ENCODE measurements at regions not wholly inside any gene's neighbourhood (a gene's known extent, or its start where the extent isn't known, plus 50 kb on each side); places are given as distances from the start of the nearest gene placed in this dataset.

GRCh38 chr3:10716964-10717363, 99.1 kb upstream of the SLC6A11 start:
- Histone ChIP-seq H3K4me3 (ENCODE audit: low read depth, low read length, poor library complexity, severe bottlenecking) (no peak overlapping the region), H3K36me3 (ENCODE audit: insufficient read depth, low read length) (no peaks in the 10 kb centered on the region), H3K4me2 (ENCODE audit: low read length) (no peak overlapping the region), H3K9ac (ENCODE audit: low read length) (no peak overlapping the region), H4K20me1 (ENCODE audit: insufficient read depth, low read length) (no peaks in the 10 kb centered on the region), H3K9me2 (ENCODE audit: low read depth, low read length) (no peaks in the 10 kb centered on the region), H3K79me2 (ENCODE audit: insufficient read depth, low read length) (no peaks in the 10 kb centered on the region), H3K9me3 (ENCODE audit: low read length) (0 out of 2 replicates have a peak, but pooled peaks cover 4% of the 10 kb centered on the region), H3K27me3 (ENCODE audit: insufficient read depth, low read length) (no peaks in the 10 kb centered on the region), H3K4me1 (ENCODE audit: insufficient read depth, low read length, severe bottlenecking) (no peaks in the 10 kb centered on the region), H3K27ac (ENCODE audit: low read depth, low read length, poor library complexity, severe bottlenecking) (no peak overlapping the region), H3F3A (ENCODE audit: insufficient read depth, low read length) (no peaks in the 10 kb centered on the region), H2AFZ (ENCODE audit: low read length) (no peak overlapping the region)
- TF ChIP-seq CTCF (IDR thresholded peaks at IDR 0.05; ENCODE audit: low read length), result no peak
- no peak for TF ChIP-seq EZH2 (IDR thresholded peaks at IDR 0.05; ENCODE audit: borderline replicate concordance, low read length)

DNA sequence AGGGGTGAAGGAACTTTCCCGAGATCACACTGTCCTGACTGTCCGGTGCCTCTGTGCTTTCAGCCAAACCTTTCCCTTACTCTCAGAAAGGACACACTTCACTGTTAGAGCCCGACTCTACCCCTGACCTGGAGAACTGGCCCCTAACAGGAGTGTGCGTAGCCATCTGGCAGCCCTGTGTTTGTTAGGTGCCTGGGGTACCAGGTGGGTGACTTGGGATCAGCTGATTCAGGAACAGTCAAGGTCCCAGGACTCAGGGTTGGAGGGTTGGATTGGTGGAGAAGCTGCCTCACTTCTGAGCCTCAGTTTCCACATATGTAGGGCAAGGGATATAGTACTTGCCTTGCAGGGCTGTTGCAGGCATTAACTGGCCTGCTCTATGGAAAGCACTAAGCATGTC, 98.3 kb upstream of the SLC6A11 start:
- Histone ChIP-seq H3K4me1 (ENCODE audit: insufficient read depth, low read length, severe bottlenecking) (no peaks in the 10 kb centered on the region), H3K9ac (ENCODE audit: low read length) (no peak overlapping the region), H3K4me2 (ENCODE audit: low read length) (no peak overlapping the region), H3K27ac (ENCODE audit: low read depth, low read length, poor library complexity, severe bottlenecking) (no peak overlapping the region), H2AFZ (ENCODE audit: low read length) (no peak overlapping the region), H3F3A (ENCODE audit: insufficient read depth, low read length) (no peaks in the 10 kb centered on the region), H3K9me3 (ENCODE audit: low read length) (0 out of 2 replicates have a peak, but pooled peaks cover 4% of the 10 kb centered on the region), H3K27me3 (ENCODE audit: insufficient read depth, low read length) (no peaks in the 10 kb centered on the region), H3K79me2 (ENCODE audit: insufficient read depth, low read length) (no peaks in the 10 kb centered on the region), H4K20me1 (ENCODE audit: insufficient read depth, low read length) (no peaks in the 10 kb centered on the region), H3K9me2 (ENCODE audit: low read depth, low read length) (no peaks in the 10 kb centered on the region), H3K36me3 (ENCODE audit: insufficient read depth, low read length) (no peaks in the 10 kb centered on the region), H3K4me3 (ENCODE audit: low read depth, low read length, poor library complexity, severe bottlenecking) (no peak overlapping the region)
- no peak for TF ChIP-seq EZH2 (IDR thresholded peaks at IDR 0.05; ENCODE audit: borderline replicate concordance, low read length)
- TF ChIP-seq CTCF (IDR thresholded peaks at IDR 0.05; ENCODE audit: low read length), result no peak

- H3K79me2 ChIP-seq (ENCODE audit: insufficient read depth, low read length), result no peaks in the 10 kb centered on the region
- H3K4me2 ChIP-seq (ENCODE audit: low read length), result no peak overlapping the region
- H4K20me1 ChIP-seq (ENCODE audit: insufficient read depth, low read length), result no peaks in the 10 kb centered on the region
- no peak overlapping the region for H2AFZ ChIP-seq (ENCODE audit: low read length)
- no peak overlapping the region for H3K4me3 ChIP-seq (ENCODE audit: low read depth, low read length, poor library complexity, severe bottlenecking)
- no peaks in the 10 kb centered on the region for H3K9me2 ChIP-seq (ENCODE audit: low read depth, low read length)
- H3K27ac ChIP-seq (ENCODE audit: low read depth, low read length, poor library complexity, severe bottlenecking), result no peak overlapping the region
- H3K9me3 ChIP-seq (ENCODE audit: low read length), result no peaks in the 10 kb centered on the region
- H3K4me1 ChIP-seq (ENCODE audit: insufficient read depth, low read length, severe bottlenecking), result no peaks in the 10 kb centered on the region
- H3K27me3 ChIP-seq (ENCODE audit: insufficient read depth, low read length), result no peaks in the 10 kb centered on the region
- no peaks in the 10 kb centered on the region for H3K36me3 ChIP-seq (ENCODE audit: insufficient read depth, low read length)
- TF ChIP-seq EZH2 (IDR thresholded peaks at IDR 0.05; ENCODE audit: borderline replicate concordance, low read length) (no peak), CTCF (IDR thresholded peaks at IDR 0.05; ENCODE audit: low read length) (no peak)
- H3K9ac ChIP-seq (ENCODE audit: low read length), result no peak overlapping the region
- no peaks in the 10 kb centered on the region for H3F3A ChIP-seq (ENCODE audit: insufficient read depth, low read length)
Observed at GRCh38 chr3:10721101-10721500, 94.9 kb upstream of the SLC6A11 start.

Measured in OCI-LY1 (cell line).